PC-9 (cell line): ENCODE measurements at regions not wholly inside any gene's neighbourhood (a gene's known extent, or its start where the extent isn't known, plus 50 kb on each side); places are given as distances from the start of the nearest gene placed in this dataset.

ENCODE experiments used
- BruUV-seq: library from RNA; stranded (reverse); fragments of 400-500 nt; replicated peaks from 2 replicates; lab custom pipeline; 2021; lab: Mats Ljungman, UMichigan
- CTCF ChIA-PET: fragments of 300-600 bp; sonication (Branson Sonifier 250); formaldehyde crosslinking; loops from one replicate; lab custom pipeline; 2022; ENCODE audit warnings: antibody characterized with exemption; lab: Charles Lee
- POLR2A ChIA-PET: fragments of 300-600 bp; sonication (Branson Sonifier 250); formaldehyde crosslinking; loops from one replicate; lab custom pipeline; 2022; ENCODE audit warnings: antibody characterized with exemption; ENCODE audit not compliant: unreplicated experiment; lab: Charles Lee
- DNase-seq, 2 experiments: peaks; one replicate each; pipeline versions ENCODE4 v3.0.0 to v3.0.0-alpha.2; 2015 to 2022; ENCODE audit warnings: mixed read lengths in 1 of 2
- H2AFZ ChIP-seq: fragments of 200-600 bp; sonication (generic); 2 replicates; pipeline ENCODE4 v1.8.1; 2017; ENCODE audit warnings: antibody characterized with exemption
- H3F3A ChIP-seq: fragments of 200-600 bp; sonication (generic); 2 replicates; pipeline ENCODE4 v1.8.1; 2017; ENCODE audit warnings: antibody characterized with exemption, mild to moderate bottlenecking, low read depth; ENCODE audit not compliant: insufficient read depth
- H3K27ac ChIP-seq: fragments of 200-600 bp; sonication (generic); 2 replicates; pipeline ENCODE4 v1.6.1; 2016; ENCODE audit warnings: mixed run types
- H3K27me3 ChIP-seq: fragments of 200-600 bp; sonication (generic); 2 replicates; pipeline ENCODE4 v1.6.1; 2016; ENCODE audit warnings: low read depth, mixed run types; ENCODE audit not compliant: insufficient read depth
- H3K36me3 ChIP-seq: fragments of 200-600 bp; sonication (generic); 2 replicates; pipeline ENCODE4 v1.6.1; 2016; ENCODE audit warnings: low read depth, mixed run types
- H3K4me1 ChIP-seq: fragments of 200-600 bp; sonication (generic); replicated peaks from 2 replicates; pipeline ENCODE4 v1.6.1; 2016; ENCODE audit warnings: mixed run types; ENCODE audit not compliant: insufficient read depth
- H3K4me2 ChIP-seq: fragments of 200-600 bp; sonication (generic); 2 replicates; pipeline ENCODE4 v1.6.1; 2017; ENCODE audit warnings: mixed run types
- H3K4me3 ChIP-seq: fragments of 200-600 bp; sonication (generic); 2 replicates; pipeline ENCODE4 v1.6.1; 2016; ENCODE audit warnings: mixed run types
- H3K79me2 ChIP-seq: fragments of 200-600 bp; sonication (generic); 2 replicates; pipeline ENCODE4 v1.6.1; 2017; ENCODE audit warnings: low read depth, mixed run types
- H3K9me2 ChIP-seq: fragments of 200-600 bp; sonication (generic); 2 replicates; pipeline ENCODE4 v1.8.1; 2017; ENCODE audit warnings: mild to moderate bottlenecking; ENCODE audit not compliant: insufficient read depth
- H3K9me3 ChIP-seq: fragments of 200-600 bp; sonication (generic); 2 replicates; pipeline ENCODE4 v1.8.1; 2016; ENCODE audit warnings: low read depth; ENCODE audit not compliant: insufficient read depth
- H4K20me1 ChIP-seq: fragments of 200-600 bp; sonication (generic); 2 replicates; pipeline ENCODE4 v1.8.1; 2017; ENCODE audit not compliant: insufficient read depth
- EZH2 ChIP-seq: fragments of 200-600 bp; sonication (generic); IDR thresholded peaks from 2 replicates; pipeline ENCODE4 v1.8.0; 2017; ENCODE audit warnings: antibody characterized with exemption, low read depth
- intact Hi-C: fragments of 100-400 bp; cut with micrococcal nuclease; formaldehyde crosslinking; loops from one replicate; pipeline ENCODE4 v1.10.0; 2022; ENCODE audit not compliant: unreplicated experiment
- TF ChIP-seq, protein P1 (sequence below): fragments of 200-600 bp; sonication (generic); conservative IDR thresholded peaks from 2 replicates; pipeline ENCODE4 v1.6.1; 2017; ENCODE audit warnings: mixed run types, antibody characterized with exemption, mild to moderate bottlenecking, moderate library complexity

DNA sequence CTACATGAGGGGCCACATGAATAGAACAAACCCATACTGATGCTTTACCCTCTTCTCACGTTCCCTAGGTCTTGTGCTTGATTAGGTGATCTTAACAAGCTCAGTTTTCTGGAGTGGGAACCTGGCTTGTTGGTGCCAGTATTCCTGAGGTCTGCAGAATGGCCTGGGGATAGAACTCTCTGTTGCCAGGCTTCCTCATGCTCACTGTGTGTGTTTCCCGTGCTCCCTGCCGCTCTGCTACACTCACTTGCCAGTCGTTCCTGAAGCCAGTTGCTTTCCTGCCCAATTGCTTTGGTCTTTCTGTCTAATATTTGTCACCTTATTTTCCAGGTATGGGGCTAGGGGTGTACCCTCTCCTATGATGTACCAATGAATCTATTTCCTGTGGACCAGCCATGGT is 2111.5 kb upstream of the PIK3C3 start:
- no peaks in the 10 kb centered on the region for H3K79me2 ChIP-seq
- no peaks in the 10 kb centered on the region for H3K9me2 ChIP-seq
- H2AFZ ChIP-seq = no peak overlapping the region
- no peaks in the 10 kb centered on the region for H3F3A ChIP-seq
- H3K36me3 ChIP-seq = no peaks in the 10 kb centered on the region
- H3K4me1 ChIP-seq = peaks cover 8% of the 10 kb centered on the region; the same call in 1 of the 2 replicates
- intact Hi-C loops = loop anchor here (5.0 kb wide), 1 partner anchor 271 kb away; no protein-coding TSS in a partner anchor
- DNase-seq = no peak
- H3K27ac ChIP-seq = no peak overlapping the region
- CTCF ChIA-PET = interaction anchor here (0.6 kb wide), 1 partner anchor 190 kb away, joined by 8 read pairs; no protein-coding TSS in a partner anchor
- no peak overlapping the region for H3K4me3 ChIP-seq
- TF ChIP-seq, protein P1, sequence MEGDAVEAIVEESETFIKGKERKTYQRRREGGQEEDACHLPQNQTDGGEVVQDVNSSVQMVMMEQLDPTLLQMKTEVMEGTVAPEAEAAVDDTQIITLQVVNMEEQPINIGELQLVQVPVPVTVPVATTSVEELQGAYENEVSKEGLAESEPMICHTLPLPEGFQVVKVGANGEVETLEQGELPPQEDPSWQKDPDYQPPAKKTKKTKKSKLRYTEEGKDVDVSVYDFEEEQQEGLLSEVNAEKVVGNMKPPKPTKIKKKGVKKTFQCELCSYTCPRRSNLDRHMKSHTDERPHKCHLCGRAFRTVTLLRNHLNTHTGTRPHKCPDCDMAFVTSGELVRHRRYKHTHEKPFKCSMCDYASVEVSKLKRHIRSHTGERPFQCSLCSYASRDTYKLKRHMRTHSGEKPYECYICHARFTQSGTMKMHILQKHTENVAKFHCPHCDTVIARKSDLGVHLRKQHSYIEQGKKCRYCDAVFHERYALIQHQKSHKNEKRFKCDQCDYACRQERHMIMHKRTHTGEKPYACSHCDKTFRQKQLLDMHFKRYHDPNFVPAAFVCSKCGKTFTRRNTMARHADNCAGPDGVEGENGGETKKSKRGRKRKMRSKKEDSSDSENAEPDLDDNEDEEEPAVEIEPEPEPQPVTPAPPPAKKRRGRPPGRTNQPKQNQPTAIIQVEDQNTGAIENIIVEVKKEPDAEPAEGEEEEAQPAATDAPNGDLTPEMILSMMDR = no peak
- no peak for TF ChIP-seq EZH2
- POLR2A ChIA-PET = no interaction called here
- H3K27me3 ChIP-seq = no peaks in the 10 kb centered on the region
- H4K20me1 ChIP-seq = no peaks in the 10 kb centered on the region
- BruUV-seq = no TSS peak
- H3K4me2 ChIP-seq = no peak overlapping the region
- no peaks in the 10 kb centered on the region for H3K9me3 ChIP-seq

DNA sequence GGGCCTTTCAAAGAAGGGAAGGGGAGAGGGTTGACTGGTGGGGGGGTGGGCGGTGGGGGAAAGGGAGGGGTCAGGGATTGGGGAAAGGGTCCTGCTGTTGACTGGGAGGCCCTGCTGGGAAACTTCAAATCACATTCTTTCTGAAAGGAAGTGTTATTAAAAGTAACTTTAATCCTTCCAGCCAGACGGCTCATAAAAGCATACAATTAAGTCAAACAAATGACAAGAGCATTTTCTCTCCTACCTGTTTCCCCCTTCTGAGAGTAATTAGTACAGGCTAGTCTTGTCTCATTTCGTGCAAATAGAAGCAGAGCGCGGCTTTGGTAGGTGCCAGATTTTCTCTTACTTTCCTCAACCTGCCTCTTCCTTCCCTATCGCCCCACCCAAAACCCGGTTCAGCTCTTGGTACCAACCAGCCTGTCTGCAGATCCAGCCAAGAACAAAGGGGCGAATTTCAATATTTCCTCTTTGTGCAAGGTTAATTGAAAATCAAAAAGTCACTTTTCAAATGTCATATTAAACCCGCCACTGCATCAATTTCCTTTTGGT is 2112.6 kb upstream of the PIK3C3 start:
- Histone ChIP-seq H3F3A (no peaks in the 10 kb centered on the region), H2AFZ (no peak overlapping the region), H3K9me2 (no peaks in the 10 kb centered on the region), H3K79me2 (no peaks in the 10 kb centered on the region), H3K27me3 (no peaks in the 10 kb centered on the region), H3K27ac (no peak overlapping the region), H4K20me1 (no peaks in the 10 kb centered on the region), H3K4me1 (peaks cover 8% of the 10 kb centered on the region; the same call in 1 of the 2 replicates), H3K4me3 (no peak overlapping the region), H3K36me3 (no peaks in the 10 kb centered on the region), H3K4me2 (no peak overlapping the region), H3K9me3 (no peaks in the 10 kb centered on the region)
- intact Hi-C loops = loop anchor here (5.0 kb wide), 1 partner anchor 270 kb away; no protein-coding TSS in a partner anchor
- no TSS peak for BruUV-seq
- CTCF ChIA-PET = no interaction called here
- no peak for TF ChIP-seq EZH2
- TF ChIP-seq, protein P1 = no peak
- POLR2A ChIA-PET = no interaction called here
- no peak for DNase-seq

DNA sequence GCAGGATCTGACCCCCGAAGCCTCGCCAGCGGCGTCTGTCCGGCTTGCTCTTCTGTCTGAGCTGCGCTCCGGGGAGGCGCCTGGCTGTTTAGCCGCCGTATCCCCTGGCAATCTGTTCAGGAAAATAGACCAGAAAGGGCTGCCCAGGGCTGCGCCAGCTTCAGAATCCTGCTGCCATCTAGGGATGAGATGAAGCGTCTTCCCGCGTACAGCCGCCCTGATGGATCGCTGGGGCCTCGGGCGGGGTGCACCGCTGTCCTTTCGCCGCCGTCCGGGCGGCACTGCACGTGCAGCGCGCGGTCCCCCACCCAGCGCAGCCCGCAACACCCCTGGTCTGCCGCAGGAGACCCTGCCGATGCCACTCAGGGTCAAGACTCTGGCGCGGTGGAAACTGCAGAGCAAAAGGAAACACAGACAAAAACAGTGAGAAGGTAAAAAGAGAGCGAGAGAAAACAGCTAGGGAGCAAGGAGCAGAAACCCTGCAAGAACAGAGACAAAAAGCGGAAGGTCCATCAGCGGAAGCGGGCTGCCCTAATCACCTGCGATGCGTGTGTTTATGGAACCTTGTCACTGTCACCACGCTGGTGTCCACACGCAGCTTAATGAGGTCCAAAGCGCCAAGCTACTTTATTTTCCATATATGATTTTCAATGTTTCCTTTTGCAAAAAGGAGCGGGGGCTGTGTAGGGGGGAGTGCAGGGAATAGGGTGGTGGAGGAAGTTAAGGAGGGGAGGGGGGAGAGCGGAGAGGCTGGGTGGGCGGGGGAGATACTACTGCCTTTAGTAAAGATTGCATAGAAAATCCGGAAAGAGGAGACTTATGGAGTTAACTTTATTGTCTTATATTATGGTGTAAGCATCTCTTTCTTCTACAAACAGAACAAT is 2113.3 kb upstream of the PIK3C3 start:
- no peak for TF ChIP-seq EZH2
- TF ChIP-seq, protein P1 = no peak; the same call in 1 of the 2 replicates
- Histone ChIP-seq H3K4me2 (peak overlapping the region; percentile 87), H3K79me2 (no peaks in the 10 kb centered on the region), H3K36me3 (no peaks in the 10 kb centered on the region), H3K4me3 (peak overlapping the region; percentile 62), H3K9me3 (no peaks in the 10 kb centered on the region), H2AFZ (peak overlapping the region; percentile 90), H3K9me2 (no peaks in the 10 kb centered on the region), H3F3A (no peaks in the 10 kb centered on the region), H3K4me1 (peaks cover 8% of the 10 kb centered on the region; the same call in 1 of the 2 replicates), H3K27ac (no peak overlapping the region), H4K20me1 (no peaks in the 10 kb centered on the region), H3K27me3 (no peaks in the 10 kb centered on the region)
- BruUV-seq = no TSS peak
- POLR2A ChIA-PET = interaction anchor here (0.5 kb wide), 1 partner anchor 103 kb away, joined by 6 read pairs; no protein-coding TSS in a partner anchor
- CTCF ChIA-PET = interaction anchor here (0.6 kb wide), 1 partner anchor 1608 kb away, joined by 3 read pairs; no protein-coding TSS in a partner anchor
- intact Hi-C loops = loop anchor here (5.0 kb wide), 1 partner anchor 269 kb away; no protein-coding TSS in a partner anchor
- DNase-seq = peak; percentile 41 to 56
